ENCODE measurements at regions not wholly inside any gene's neighbourhood (a gene's known extent, or its start where the extent isn't known, plus 50 kb on each side); places are given as distances from the start of the nearest gene placed in this dataset.
A peak's percentile ranks its signal among the peaks of the same experiment; 100 is the strongest.

- no peaks in the 10 kb centered on the region for H3K4me1 ChIP-seq (ENCODE audit: insufficient read depth, low read length)
- DNase-seq (no peak), ATAC-seq (no peak)
- H3K9me2 ChIP-seq (replicated peaks; ENCODE audit: low read length), result no peaks in the 10 kb centered on the region
- H3K27ac ChIP-seq (ENCODE audit: low read length), result no peak overlapping the region
- H4K20me1 ChIP-seq (ENCODE audit: low read length), result no peaks in the 10 kb centered on the region
- H3K36me3 ChIP-seq (ENCODE audit: low read depth, low read length), result no peaks in the 10 kb centered on the region
- no peaks in the 10 kb centered on the region for H3K79me2 ChIP-seq (ENCODE audit: low read length)
- no peak overlapping the region for H2AFZ ChIP-seq (ENCODE audit: low read length)
- no peak overlapping the region for H3K4me2 ChIP-seq (ENCODE audit: low read length)
- no TSS peak for BruUV-seq (replicated peaks)
- H3F3A ChIP-seq (ENCODE audit: low read length, unreplicated experiment), result no peaks in the 10 kb centered on the region
- no peak overlapping the region for H3K4me3 ChIP-seq (ENCODE audit: low read length)
- ChIA-PET CTCF (no interaction called here), POLR2A (ENCODE audit: unreplicated experiment) (no interaction called here)
- TF ChIP-seq EZH2 (IDR thresholded peaks at IDR 0.05; ENCODE audit: low read length, unreplicated experiment) (no peak), CTCF (conservative IDR thresholded peaks at IDR 0.05; ENCODE audit: low read depth, low read length) (no peak), EZH2phosphoT487 (IDR thresholded peaks at IDR 0.05; ENCODE audit: borderline replicate concordance, low read length) (no peak)
- H3K9me3 ChIP-seq (ENCODE audit: low read length), result no peaks in the 10 kb centered on the region
- intact Hi-C loops (cut with micrococcal nuclease), result loop anchor here (10.0 kb wide), 1 partner anchor 335 kb away; no protein-coding TSS in a partner anchor
- peaks cover 51% of the 10 kb centered on the region for H3K27me3 ChIP-seq (ENCODE audit: low read length)
- H3K9ac ChIP-seq (ENCODE audit: low read length), result no peak overlapping the region
Measured at GRCh38 chr20:9969626-9970025, 65.2 kb upstream of the ANKEF1 start.

GRCh38 chr20:9968015-9968414, 66.8 kb upstream of the ANKEF1 start:
- TF ChIP-seq EZH2 (IDR thresholded peaks at IDR 0.05; ENCODE audit: low read length, unreplicated experiment) (no peak), CTCF (conservative IDR thresholded peaks at IDR 0.05; ENCODE audit: low read depth, low read length) (no peak), EZH2phosphoT487 (IDR thresholded peaks at IDR 0.05; ENCODE audit: borderline replicate concordance, low read length) (no peak)
- ATAC-seq (no peak), DNase-seq (no peak)
- no peak overlapping the region for H3K4me2 ChIP-seq (ENCODE audit: low read length)
- H3K36me3 ChIP-seq (ENCODE audit: low read depth, low read length), result no peaks in the 10 kb centered on the region
- ChIA-PET POLR2A (ENCODE audit: unreplicated experiment) (no interaction called here), CTCF (no interaction called here)
- H3K4me3 ChIP-seq (ENCODE audit: low read length), result no peak overlapping the region
- H3K9me3 ChIP-seq (ENCODE audit: low read length), result no peaks in the 10 kb centered on the region
- intact Hi-C loops (cut with micrococcal nuclease), result no loop called here
- H3K9ac ChIP-seq (ENCODE audit: low read length), result no peak overlapping the region
- no peaks in the 10 kb centered on the region for H3K4me1 ChIP-seq (ENCODE audit: insufficient read depth, low read length)
- H3F3A ChIP-seq (ENCODE audit: low read length, unreplicated experiment), result no peaks in the 10 kb centered on the region
- H3K9me2 ChIP-seq (replicated peaks; ENCODE audit: low read length), result no peaks in the 10 kb centered on the region
- BruUV-seq (replicated peaks), result no TSS peak
- no peak overlapping the region for H2AFZ ChIP-seq (ENCODE audit: low read length)
- H4K20me1 ChIP-seq (ENCODE audit: low read length), result no peaks in the 10 kb centered on the region
- no peak overlapping the region for H3K27ac ChIP-seq (ENCODE audit: low read length)
- H3K27me3 ChIP-seq (ENCODE audit: low read length), result peaks cover 50% of the 10 kb centered on the region
- no peaks in the 10 kb centered on the region for H3K79me2 ChIP-seq (ENCODE audit: low read length)

- Histone ChIP-seq H3K4me1 (ENCODE audit: insufficient read depth, low read length) (no peaks in the 10 kb centered on the region), H3K27ac (ENCODE audit: low read length) (no peak overlapping the region), H3K9me3 (ENCODE audit: low read length) (no peaks in the 10 kb centered on the region), H3F3A (ENCODE audit: low read length, unreplicated experiment) (no peaks in the 10 kb centered on the region), H3K4me2 (ENCODE audit: low read length) (no peak overlapping the region), H3K9ac (ENCODE audit: low read length) (no peak overlapping the region), H2AFZ (ENCODE audit: low read length) (no peak overlapping the region), H3K9me2 (replicated peaks; ENCODE audit: low read length) (no peaks in the 10 kb centered on the region), H4K20me1 (ENCODE audit: low read length) (no peaks in the 10 kb centered on the region), H3K4me3 (ENCODE audit: low read length) (no peak overlapping the region), H3K36me3 (ENCODE audit: low read depth, low read length) (no peaks in the 10 kb centered on the region), H3K27me3 (ENCODE audit: low read length) (peaks cover 43% of the 10 kb centered on the region), H3K79me2 (ENCODE audit: low read length) (no peaks in the 10 kb centered on the region)
- TF ChIP-seq EZH2phosphoT487 (IDR thresholded peaks at IDR 0.05; ENCODE audit: borderline replicate concordance, low read length) (no peak), CTCF (conservative IDR thresholded peaks at IDR 0.05; ENCODE audit: low read depth, low read length) (peak; percentile 79), EZH2 (IDR thresholded peaks at IDR 0.05; ENCODE audit: low read length, unreplicated experiment) (no peak)
- POLR2A ChIA-PET (ENCODE audit: unreplicated experiment), result no interaction called here
- intact Hi-C loops (cut with micrococcal nuclease), result loop anchor here (1.0 kb wide), 1 partner anchor 350 kb away; no protein-coding TSS in a partner anchor
- CTCF ChIA-PET, result interaction anchor here (0.6 kb wide), 1 partner anchor 350 kb away, joined by 3 read pairs; no protein-coding TSS in a partner anchor
- BruUV-seq (replicated peaks), result no TSS peak
- DNase-seq (peak; percentile 52), ATAC-seq (peak; percentile 57)
Measured at GRCh38 chr20:9966966-9967365, 67.8 kb upstream of the ANKEF1 start.
